SK-N-SH (cell line): ENCODE measurements at regions not wholly inside any gene's neighbourhood (a gene's known extent, or its start where the extent isn't known, plus 50 kb on each side); places are given as distances from the start of the nearest gene placed in this dataset.

Experiments
- CTCF ChIA-PET: fragments of 300-600, 350-600 bp; formaldehyde crosslinking; extraction: SDS; loops from one replicate; lab custom pipeline; 2021; lab: Yijun Ruan, JAX
- POLR2A ChIA-PET: fragments of 350-600 bp; sonication (Branson Sonifier 250); formaldehyde crosslinking; extraction: SDS; loops from one replicate; lab custom pipeline; 2020; ENCODE audit warnings: antibody characterized with exemption, inconsistent platforms; lab: Yijun Ruan, JAX
- DNase-seq: peaks from one replicate; pipeline ENCODE4 v3.0.0; 2012
- H2AFZ ChIP-seq: fragments of 200-600 bp; sonication (generic); 2 replicates; pipeline ENCODE4 v1.8.1; 2016; ENCODE audit warnings: antibody characterized with exemption, mild to moderate bottlenecking, low read depth
- H3F3A ChIP-seq: fragments of 200-600 bp; sonication (generic); replicated peaks from 2 replicates; pipeline ENCODE3; 2016; ENCODE audit warnings: antibody characterized with exemption, mild to moderate bottlenecking; ENCODE audit not compliant: insufficient read depth
- H3K27ac ChIP-seq, 2 experiments: fragments of 200-500 bp in 1 of 2; fragments of 200-600 bp in 1 of 2; sonication (Bioruptor generic) in 1 of 2; sonication (generic), shearing (Covaris generic) in 1 of 2; 2 replicates each; pipeline versions ENCODE4 v1.5.1 to v1.6.1; 2014 to 2016; ENCODE audit warnings: low read depth in 2 of 2, inconsistent platforms in 1 of 2, low read length in 1 of 2, mild to moderate bottlenecking in 1 of 2, mixed read lengths in 1 of 2
- H3K27me3 ChIP-seq: fragments of 200-600 bp; sonication (generic), shearing (Covaris generic); 2 replicates; pipeline ENCODE4 v1.6.1; 2016; ENCODE audit warnings: mixed run types; ENCODE audit not compliant: insufficient read depth
- H3K36me3 ChIP-seq, 2 experiments: fragments of 200-500 bp in 1 of 2; fragments of 200-600 bp in 1 of 2; sonication (Bioruptor generic) in 1 of 2; sonication (generic) in 1 of 2; replicated peaks in 1 of 2; 2 replicates each; pipeline versions ENCODE3 to v1.5.1; 2014 to 2016; ENCODE audit warnings: low read length in 1 of 2, mild to moderate bottlenecking in 1 of 2; ENCODE audit not compliant: insufficient read depth in 2 of 2, control insufficient read depth in 1 of 2
- H3K4me1 ChIP-seq, 2 experiments: fragments of 200-500 bp in 1 of 2; fragments of 200-600 bp in 1 of 2; sonication (Bioruptor generic) in 1 of 2; sonication (generic), shearing (Covaris generic) in 1 of 2; 2 replicates each; pipeline versions ENCODE4 v1.5.1 to v1.6.1; 2014 to 2016; ENCODE audit warnings: low read depth in 1 of 2, low read length in 1 of 2, mixed run types in 1 of 2; ENCODE audit not compliant: insufficient read depth in 2 of 2, control insufficient read depth in 1 of 2
- H3K4me2 ChIP-seq: fragments of 200-600 bp; sonication (generic), shearing (Covaris generic); 2 replicates; pipeline ENCODE4 v1.6.1; 2017; ENCODE audit warnings: mixed run types
- H3K4me3 ChIP-seq, 2 experiments: fragments of 200-500 bp in 1 of 2; fragments of 200-600 bp in 1 of 2; sonication (Bioruptor generic) in 1 of 2; sonication (generic), shearing (Covaris generic) in 1 of 2; 2 replicates each; pipeline versions ENCODE4 v1.5.1 to v1.8.1; 2014 to 2016; ENCODE audit warnings: low read depth in 2 of 2, inconsistent platforms in 1 of 2, low read length in 1 of 2, mild to moderate bottlenecking in 1 of 2, mixed read lengths in 1 of 2, moderate library complexity in 1 of 2
- H3K79me2 ChIP-seq: fragments of 200-600 bp; sonication (generic); 2 replicates; pipeline ENCODE4 v1.8.1; 2017; ENCODE audit warnings: mild to moderate bottlenecking; ENCODE audit not compliant: insufficient read depth
- H3K9ac ChIP-seq: fragments of 200-600 bp; sonication (generic); 2 replicates; pipeline ENCODE4 v1.6.1; 2017; ENCODE audit warnings: mixed run types
- H3K9me2 ChIP-seq: fragments of 200-600 bp; sonication (generic); 2 replicates; pipeline ENCODE4 v1.6.1; 2017; ENCODE audit warnings: mixed run types
- H3K9me3 ChIP-seq: fragments of 200-600 bp; sonication (generic); 2 replicates; pipeline ENCODE4 v1.6.1; 2017; ENCODE audit warnings: mixed run types, mild to moderate bottlenecking, moderate library complexity
- H4K20me1 ChIP-seq: fragments of 200-600 bp; sonication (generic); 2 replicates; pipeline ENCODE4 v1.6.1; 2017; ENCODE audit warnings: mild to moderate bottlenecking, mixed run types; ENCODE audit not compliant: insufficient read depth
- CHD2 ChIP-seq: fragments of 150-350 bp; IDR thresholded peaks from 2 replicates; pipeline ENCODE4 v1.6.1; 2018; ENCODE audit warnings: low read length; ENCODE audit not compliant: partially characterized antibody
- ELF1 ChIP-seq: IDR thresholded peaks from 2 replicates; pipeline ENCODE4 v1.4.0; 2012
- EZH2phosphoT487 ChIP-seq: fragments of 200-600 bp; sonication (generic); IDR thresholded peaks from 2 replicates; pipeline ENCODE4 v1.6.1; 2017; ENCODE audit warnings: low read depth, mixed run types, mild to moderate bottlenecking, antibody characterized with exemption, moderate library complexity, borderline replicate concordance
- FOXJ3 ChIP-seq: sonication (generic); formaldehyde crosslinking; IDR thresholded peaks from 2 replicates; pipeline ENCODE4 v1.5.1; 2020; ENCODE audit warnings: mild to moderate bottlenecking, missing genetic modification reagents
- GATA2 ChIP-seq: sonication (generic); formaldehyde crosslinking; IDR thresholded peaks from 2 replicates; pipeline ENCODE4 v1.5.0; 2020; ENCODE audit warnings: mild to moderate bottlenecking, missing genetic modification reagents
- MEF2A ChIP-seq: IDR thresholded peaks from 2 replicates; pipeline ENCODE4 v1.4.0; 2012; ENCODE audit warnings: low read depth, borderline replicate concordance
- NRF1 ChIP-seq: IDR thresholded peaks from 2 replicates; pipeline ENCODE4 v1.6.1; 2012; ENCODE audit warnings: low read depth, mild to moderate bottlenecking, low read length
- POLR2AphosphoS5 ChIP-seq: IDR thresholded peaks from 2 replicates; pipeline ENCODE4 v1.6.1; 2012; ENCODE audit warnings: low read depth, low read length
- SMC3 ChIP-seq: IDR thresholded peaks from 2 replicates; pipeline ENCODE4 v1.6.1; 2012; ENCODE audit warnings: low read depth, low read length, improper control_type of control experiment
- WGBS: methylation state at CpG from one replicate; pipeline ENCODE4 v1.1.6; 2017; ENCODE audit warnings: low lambda C conversion rate; 5-methylcytosine and 5-hydroxymethylcytosine counted together
- TF ChIP-seq, protein P1 (sequence below): fragments of 150-350 bp; IDR thresholded peaks from 2 replicates; pipeline ENCODE4 v1.6.1; 2016; ENCODE audit warnings: mild to moderate bottlenecking, low read depth, low read length
- TF ChIP-seq, protein P2 (sequence below): IDR thresholded peaks from 2 replicates; pipeline ENCODE4 v1.4.0; 2012; ENCODE audit warnings: low read depth
- TF ChIP-seq, protein P3 (sequence below): IDR thresholded peaks from 2 replicates; pipeline ENCODE4 v1.4.0; 2012; ENCODE audit warnings: low read depth, borderline replicate concordance
- TF ChIP-seq, protein P4 (sequence below): IDR thresholded peaks from 2 replicates; pipeline ENCODE4 v1.6.1; 2012; ENCODE audit warnings: mild to moderate bottlenecking, low read depth, low read length, moderate library complexity

DNA sequence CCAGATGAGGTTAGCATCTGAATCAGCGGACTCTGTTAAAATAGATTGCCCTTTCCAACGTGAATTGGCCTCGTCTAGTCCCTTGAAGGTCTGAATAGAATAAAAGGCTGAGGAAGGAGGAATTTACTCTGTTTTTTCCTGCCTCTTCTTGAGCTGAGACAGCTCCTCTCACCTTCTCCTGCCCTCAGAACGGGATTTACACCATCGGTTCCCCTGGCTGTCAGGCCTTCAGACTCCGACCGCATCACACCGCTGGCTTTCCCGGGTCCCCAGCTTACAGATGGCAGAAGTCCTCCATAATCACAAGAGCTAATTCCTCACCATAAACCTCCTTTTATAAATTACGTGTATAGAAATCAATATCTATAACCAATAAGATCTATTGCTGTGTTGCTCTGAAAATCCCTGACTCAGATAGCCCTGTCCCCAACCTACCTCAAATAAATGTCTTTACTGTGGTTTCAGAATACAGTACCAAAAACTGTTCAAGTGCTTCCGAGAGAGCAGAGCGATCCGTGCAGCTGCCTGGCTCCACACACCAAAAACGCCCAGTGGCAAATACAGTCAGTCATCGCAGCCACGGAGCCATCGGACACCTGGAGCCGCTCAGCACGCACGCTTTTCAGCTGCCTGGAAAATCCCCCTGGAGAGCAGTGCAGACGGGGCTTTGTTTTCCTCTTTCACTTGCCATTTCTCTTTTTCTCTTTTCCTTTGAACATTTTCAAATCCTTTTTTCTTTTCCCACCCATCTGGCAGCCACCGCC lies 196.9 kb downstream of the NRP2 start:
- Histone ChIP-seq H3K36me3 (no peaks in the 10 kb centered on the region), H3K9ac (no peak overlapping the region), H3K4me1 (no peaks in the 10 kb centered on the region), H3K4me3 (no peak overlapping the region), H3K79me2 (no peaks in the 10 kb centered on the region), H3K9me3 (no peaks in the 10 kb centered on the region), H3K27me3 (no peaks in the 10 kb centered on the region)
- 63% methylated on average over 22 of the region's 22 CpGs for WGBS
- POLR2A ChIA-PET: no interaction called here
- TF ChIP-seq, protein P1, sequence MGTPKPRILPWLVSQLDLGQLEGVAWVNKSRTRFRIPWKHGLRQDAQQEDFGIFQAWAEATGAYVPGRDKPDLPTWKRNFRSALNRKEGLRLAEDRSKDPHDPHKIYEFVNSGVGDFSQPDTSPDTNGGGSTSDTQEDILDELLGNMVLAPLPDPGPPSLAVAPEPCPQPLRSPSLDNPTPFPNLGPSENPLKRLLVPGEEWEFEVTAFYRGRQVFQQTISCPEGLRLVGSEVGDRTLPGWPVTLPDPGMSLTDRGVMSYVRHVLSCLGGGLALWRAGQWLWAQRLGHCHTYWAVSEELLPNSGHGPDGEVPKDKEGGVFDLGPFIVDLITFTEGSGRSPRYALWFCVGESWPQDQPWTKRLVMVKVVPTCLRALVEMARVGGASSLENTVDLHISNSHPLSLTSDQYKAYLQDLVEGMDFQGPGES: no peak
- TF ChIP-seq, protein P2, sequence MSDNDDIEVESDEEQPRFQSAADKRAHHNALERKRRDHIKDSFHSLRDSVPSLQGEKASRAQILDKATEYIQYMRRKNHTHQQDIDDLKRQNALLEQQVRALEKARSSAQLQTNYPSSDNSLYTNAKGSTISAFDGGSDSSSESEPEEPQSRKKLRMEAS: no peak
- TF ChIP-seq NRF1 (no peak), GATA2 (CRISPR knock-in tag) (no peak), POLR2AphosphoS5 (no peak), ELF1 (no peak), CHD2 (no peak), MEF2A (no peak), EZH2phosphoT487 (no peak), SMC3 (no peak), FOXJ3 (CRISPR knock-in tag) (no peak)
- TF ChIP-seq, protein P3, sequence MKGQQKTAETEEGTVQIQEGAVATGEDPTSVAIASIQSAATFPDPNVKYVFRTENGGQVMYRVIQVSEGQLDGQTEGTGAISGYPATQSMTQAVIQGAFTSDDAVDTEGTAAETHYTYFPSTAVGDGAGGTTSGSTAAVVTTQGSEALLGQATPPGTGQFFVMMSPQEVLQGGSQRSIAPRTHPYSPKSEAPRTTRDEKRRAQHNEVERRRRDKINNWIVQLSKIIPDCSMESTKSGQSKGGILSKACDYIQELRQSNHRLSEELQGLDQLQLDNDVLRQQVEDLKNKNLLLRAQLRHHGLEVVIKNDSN: no peak
- TF ChIP-seq, protein P4, sequence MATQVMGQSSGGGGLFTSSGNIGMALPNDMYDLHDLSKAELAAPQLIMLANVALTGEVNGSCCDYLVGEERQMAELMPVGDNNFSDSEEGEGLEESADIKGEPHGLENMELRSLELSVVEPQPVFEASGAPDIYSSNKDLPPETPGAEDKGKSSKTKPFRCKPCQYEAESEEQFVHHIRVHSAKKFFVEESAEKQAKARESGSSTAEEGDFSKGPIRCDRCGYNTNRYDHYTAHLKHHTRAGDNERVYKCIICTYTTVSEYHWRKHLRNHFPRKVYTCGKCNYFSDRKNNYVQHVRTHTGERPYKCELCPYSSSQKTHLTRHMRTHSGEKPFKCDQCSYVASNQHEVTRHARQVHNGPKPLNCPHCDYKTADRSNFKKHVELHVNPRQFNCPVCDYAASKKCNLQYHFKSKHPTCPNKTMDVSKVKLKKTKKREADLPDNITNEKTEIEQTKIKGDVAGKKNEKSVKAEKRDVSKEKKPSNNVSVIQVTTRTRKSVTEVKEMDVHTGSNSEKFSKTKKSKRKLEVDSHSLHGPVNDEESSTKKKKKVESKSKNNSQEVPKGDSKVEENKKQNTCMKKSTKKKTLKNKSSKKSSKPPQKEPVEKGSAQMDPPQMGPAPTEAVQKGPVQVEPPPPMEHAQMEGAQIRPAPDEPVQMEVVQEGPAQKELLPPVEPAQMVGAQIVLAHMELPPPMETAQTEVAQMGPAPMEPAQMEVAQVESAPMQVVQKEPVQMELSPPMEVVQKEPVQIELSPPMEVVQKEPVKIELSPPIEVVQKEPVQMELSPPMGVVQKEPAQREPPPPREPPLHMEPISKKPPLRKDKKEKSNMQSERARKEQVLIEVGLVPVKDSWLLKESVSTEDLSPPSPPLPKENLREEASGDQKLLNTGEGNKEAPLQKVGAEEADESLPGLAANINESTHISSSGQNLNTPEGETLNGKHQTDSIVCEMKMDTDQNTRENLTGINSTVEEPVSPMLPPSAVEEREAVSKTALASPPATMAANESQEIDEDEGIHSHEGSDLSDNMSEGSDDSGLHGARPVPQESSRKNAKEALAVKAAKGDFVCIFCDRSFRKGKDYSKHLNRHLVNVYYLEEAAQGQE: no peak
- TF ChIP-seq, all 33 proteins: peak for 0
- H2AFZ ChIP-seq: no peak overlapping the region
- no peaks in the 10 kb centered on the region for H4K20me1 ChIP-seq
- no peak overlapping the region for H3K4me2 ChIP-seq
- no peaks in the 10 kb centered on the region for H3K9me2 ChIP-seq
- DNase-seq: no peak
- no peak overlapping the region for H3K27ac ChIP-seq
- CTCF ChIA-PET: interaction anchor here (1.1 to 2.3 kb wide), 2 partner anchors 9 to 69 kb away, joined by 4 to 7 read pairs; no protein-coding TSS in a partner anchor
- no peaks in the 10 kb centered on the region for H3F3A ChIP-seq
